A673 (cell line): ENCODE measurements at regions not wholly inside any gene's neighbourhood (a gene's known extent, or its start where the extent isn't known, plus 50 kb on each side); places are given as distances from the start of the nearest gene placed in this dataset.

Source experiments
- BruUV-seq: library from RNA; stranded (reverse); fragments of 400-500 nt; replicated peaks from 2 replicates; lab custom pipeline; 2021; lab: Mats Ljungman, UMichigan
- CTCF ChIA-PET: fragments of 300-600 bp; sonication (Branson Sonifier 250); formaldehyde crosslinking; loops from one replicate; lab custom pipeline; 2022; ENCODE audit warnings: antibody characterized with exemption; lab: Charles Lee
- POLR2A ChIA-PET: fragments of 300-600 bp; sonication (Branson Sonifier 250); formaldehyde crosslinking; loops from one replicate; lab custom pipeline; 2022; ENCODE audit warnings: antibody characterized with exemption; ENCODE audit not compliant: low non-redundant PET; lab: Charles Lee
- DNase-seq: peaks from one replicate; pipeline ENCODE4 v3.0.0-alpha.2; 2015; ENCODE audit warnings: low spot score
- H3K27ac ChIP-seq: fragments of 200-600 bp; sonication (generic); 2 replicates; pipeline ENCODE4 v1.5.1; 2016; ENCODE audit warnings: mixed run types, low read depth, mild to moderate bottlenecking, mixed read lengths, antibody characterized with exemption, low read length; ENCODE audit not compliant: poor library complexity, severe bottlenecking
- H3K27me3 ChIP-seq: fragments of 200-600 bp; sonication (generic); replicated peaks from 2 replicates; pipeline ENCODE4 v1.6.1; 2017; ENCODE audit warnings: mixed run types, low read depth, mild to moderate bottlenecking, mixed read lengths, antibody characterized with exemption, low read length; ENCODE audit not compliant: insufficient read depth, poor library complexity
- H3K36me3 ChIP-seq: fragments of 200-600 bp; sonication (generic); 2 replicates; pipeline ENCODE4 v1.6.1; 2016; ENCODE audit warnings: mixed run types, mild to moderate bottlenecking, mixed read lengths, antibody characterized with exemption, low read length; ENCODE audit not compliant: insufficient read depth, poor library complexity, severe bottlenecking
- H3K4me1 ChIP-seq: fragments of 200-600 bp; sonication (generic); 2 replicates; pipeline ENCODE4 v1.6.1; 2017; ENCODE audit warnings: mixed run types, mild to moderate bottlenecking, mixed read lengths, antibody characterized with exemption, low read length; ENCODE audit not compliant: insufficient read depth, poor library complexity, severe bottlenecking
- H3K4me3 ChIP-seq: fragments of 200-600 bp; sonication (generic); 2 replicates; pipeline ENCODE4 v1.5.1; 2016; ENCODE audit warnings: low read depth, mixed run types, mild to moderate bottlenecking, mixed read lengths, low read length; ENCODE audit not compliant: poor library complexity, severe bottlenecking
- H3K9me3 ChIP-seq: fragments of 200-600 bp; sonication (generic); 2 replicates; pipeline ENCODE4 v1.6.1; 2016; ENCODE audit warnings: mixed run types, low read depth, mild to moderate bottlenecking, mixed read lengths, antibody characterized with exemption, low read length; ENCODE audit not compliant: poor library complexity, severe bottlenecking
- EZH2 ChIP-seq: fragments of 200-600 bp; sonication (generic); IDR thresholded peaks from 2 replicates; pipeline ENCODE4 v1.6.1; 2017; ENCODE audit warnings: borderline replicate concordance, low read depth, mild to moderate bottlenecking, mixed read lengths, antibody characterized with exemption, low read length; ENCODE audit not compliant: poor library complexity, severe bottlenecking
- intact Hi-C: fragments of 100-400 bp; cut with micrococcal nuclease; formaldehyde crosslinking; loops from one replicate; pipeline ENCODE4 v1.10.0; 2022; ENCODE audit not compliant: unreplicated experiment
- TF ChIP-seq, protein P1 (sequence below): fragments of 300-800, 200-600 bp; sonication (generic); conservative IDR thresholded peaks from 2 replicates; pipeline ENCODE4 v1.5.1; 2017; ENCODE audit warnings: low read depth, mild to moderate bottlenecking, antibody characterized with exemption, low read length, moderate library complexity, mixed read lengths

DNA sequence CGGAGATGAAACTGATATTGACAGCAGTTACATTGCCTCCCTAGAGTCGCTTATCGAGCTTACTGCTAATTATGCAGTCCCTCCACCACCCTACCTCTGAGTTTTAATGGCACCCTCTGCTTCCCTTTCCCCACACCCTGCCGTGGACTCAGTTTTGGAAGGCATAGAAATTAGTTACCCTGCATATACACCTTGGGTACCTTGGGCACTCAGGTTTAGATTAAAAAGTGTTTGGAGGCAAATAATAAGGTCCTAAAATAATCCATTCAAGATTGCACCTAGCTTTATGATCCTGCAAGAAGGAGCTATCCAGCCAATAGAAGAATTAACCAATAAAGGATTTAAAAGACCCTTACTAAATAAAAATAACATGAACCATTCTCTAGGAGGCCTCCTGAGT is 117.8 kb upstream of the AGBL1 start:
- Histone ChIP-seq H3K9me3 (no peaks in the 10 kb centered on the region), H3K27me3 (peaks cover 6% of the 10 kb centered on the region), H3K4me3 (no peak overlapping the region), H3K27ac (no peak overlapping the region), H3K4me1 (no peaks in the 10 kb centered on the region), H3K36me3 (no peaks in the 10 kb centered on the region)
- POLR2A ChIA-PET = no interaction called here
- no peak for DNase-seq
- CTCF ChIA-PET = interaction anchor here (0.6 kb wide), 2 partner anchors 30 to 103 kb away, joined by 5 to 6 read pairs; no protein-coding TSS in a partner anchor
- no peak for TF ChIP-seq EZH2
- TF ChIP-seq, protein P1, sequence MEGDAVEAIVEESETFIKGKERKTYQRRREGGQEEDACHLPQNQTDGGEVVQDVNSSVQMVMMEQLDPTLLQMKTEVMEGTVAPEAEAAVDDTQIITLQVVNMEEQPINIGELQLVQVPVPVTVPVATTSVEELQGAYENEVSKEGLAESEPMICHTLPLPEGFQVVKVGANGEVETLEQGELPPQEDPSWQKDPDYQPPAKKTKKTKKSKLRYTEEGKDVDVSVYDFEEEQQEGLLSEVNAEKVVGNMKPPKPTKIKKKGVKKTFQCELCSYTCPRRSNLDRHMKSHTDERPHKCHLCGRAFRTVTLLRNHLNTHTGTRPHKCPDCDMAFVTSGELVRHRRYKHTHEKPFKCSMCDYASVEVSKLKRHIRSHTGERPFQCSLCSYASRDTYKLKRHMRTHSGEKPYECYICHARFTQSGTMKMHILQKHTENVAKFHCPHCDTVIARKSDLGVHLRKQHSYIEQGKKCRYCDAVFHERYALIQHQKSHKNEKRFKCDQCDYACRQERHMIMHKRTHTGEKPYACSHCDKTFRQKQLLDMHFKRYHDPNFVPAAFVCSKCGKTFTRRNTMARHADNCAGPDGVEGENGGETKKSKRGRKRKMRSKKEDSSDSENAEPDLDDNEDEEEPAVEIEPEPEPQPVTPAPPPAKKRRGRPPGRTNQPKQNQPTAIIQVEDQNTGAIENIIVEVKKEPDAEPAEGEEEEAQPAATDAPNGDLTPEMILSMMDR = no peak
- intact Hi-C loops = no loop called here
- BruUV-seq = no TSS peak

DNA sequence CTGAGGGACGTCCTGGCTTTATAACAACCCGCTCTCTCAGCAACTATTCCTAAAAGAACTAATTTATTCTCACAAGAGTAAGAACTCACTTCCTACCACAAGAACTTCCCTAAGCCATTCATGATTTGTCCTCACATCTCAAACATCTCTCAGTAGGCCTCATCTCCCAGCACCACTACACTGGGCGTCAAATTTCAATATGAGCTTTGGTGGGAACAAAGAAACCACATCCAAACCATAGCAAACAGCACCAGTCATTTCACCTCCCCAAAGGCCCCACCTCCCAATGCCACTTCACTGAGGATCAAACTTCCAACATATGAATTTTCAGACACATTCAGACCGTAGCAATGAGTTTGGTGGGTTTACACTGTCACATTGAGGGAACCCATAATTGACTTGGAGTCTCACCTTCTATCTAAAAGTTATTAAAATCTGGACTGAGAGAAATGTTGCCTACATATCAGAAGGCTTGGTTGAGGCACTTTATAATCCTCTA is 116.4 kb upstream of the AGBL1 start:
- no peak for TF ChIP-seq EZH2
- TF ChIP-seq, protein P1 = no peak
- ChIA-PET POLR2A (no interaction called here), CTCF (no interaction called here)
- no peaks in the 10 kb centered on the region for H3K36me3 ChIP-seq
- no peaks in the 10 kb centered on the region for H3K4me1 ChIP-seq
- no peak overlapping the region for H3K4me3 ChIP-seq
- peaks cover 6% of the 10 kb centered on the region for H3K27me3 ChIP-seq
- BruUV-seq = no TSS peak
- intact Hi-C loops = no loop called here
- no peak for DNase-seq
- H3K27ac ChIP-seq = no peak overlapping the region
- no peaks in the 10 kb centered on the region for H3K9me3 ChIP-seq

DNA sequence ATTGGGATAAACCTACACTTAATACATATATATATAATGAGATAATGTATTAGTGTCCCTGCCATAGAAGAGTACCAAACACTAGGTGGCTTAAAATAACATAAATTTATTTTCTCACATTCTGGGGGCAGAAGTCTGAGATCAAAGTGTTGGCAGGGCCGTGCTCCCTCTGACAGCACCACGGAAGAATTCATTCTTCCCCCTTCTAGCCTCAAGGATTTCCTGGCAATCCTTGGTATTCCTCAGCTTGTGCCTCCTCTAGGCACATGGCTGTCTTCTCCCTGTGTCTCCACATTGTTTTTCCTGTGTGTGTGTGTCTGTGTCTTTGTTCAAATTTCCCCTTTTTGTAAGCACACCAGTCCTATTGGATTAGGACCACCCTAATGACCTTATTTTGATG is 115.2 kb upstream of the AGBL1 start:
- ChIA-PET POLR2A (no interaction called here), CTCF (no interaction called here)
- no peak overlapping the region for H3K27ac ChIP-seq
- no peak overlapping the region for H3K4me3 ChIP-seq
- DNase-seq = no peak
- H3K36me3 ChIP-seq = no peaks in the 10 kb centered on the region
- BruUV-seq = no TSS peak
- intact Hi-C loops = no loop called here
- peaks cover 6% of the 10 kb centered on the region for H3K27me3 ChIP-seq
- TF ChIP-seq, protein P1 = no peak
- no peak for TF ChIP-seq EZH2
- H3K4me1 ChIP-seq = no peaks in the 10 kb centered on the region
- H3K9me3 ChIP-seq = no peaks in the 10 kb centered on the region
